Glutamatergic neuron (in vitro differentiated cells): ENCODE measurements at regions not wholly inside any gene's neighbourhood (a gene's known extent, or its start where the extent isn't known, plus 50 kb on each side); places are given as distances from the start of the nearest gene placed in this dataset.

Source experiments
- DNase-seq: peaks from one replicate; pipeline ENCODE4 v3.0.0; 2022
- H3K27ac Mint-ChIP-seq: one replicate; pipeline ENCODE4 v1.8.0; 2020; ENCODE audit warnings: mild to moderate bottlenecking, mixed read lengths, inconsistent platforms; ENCODE audit not compliant: unreplicated experiment
- H3K27me3 Mint-ChIP-seq: one replicate; pipeline ENCODE4 v1.8.0; 2020; ENCODE audit warnings: mild to moderate bottlenecking, moderate library complexity, mixed read lengths, inconsistent platforms; ENCODE audit not compliant: unreplicated experiment
- H3K36me3 Mint-ChIP-seq: one replicate; pipeline ENCODE4 v1.8.0; 2020; ENCODE audit warnings: mild to moderate bottlenecking, mixed read lengths, inconsistent platforms; ENCODE audit not compliant: unreplicated experiment
- H3K4me1 Mint-ChIP-seq: one replicate; pipeline ENCODE4 v1.8.0; 2020; ENCODE audit warnings: mild to moderate bottlenecking, low read depth, mixed read lengths, inconsistent platforms; ENCODE audit not compliant: unreplicated experiment
- H3K4me3 Mint-ChIP-seq: one replicate; pipeline ENCODE4 v1.8.0; 2020; ENCODE audit warnings: mild to moderate bottlenecking, mixed read lengths, inconsistent platforms; ENCODE audit not compliant: unreplicated experiment
- H3K9me3 Mint-ChIP-seq: one replicate; pipeline ENCODE4 v1.8.0; 2020; ENCODE audit warnings: mild to moderate bottlenecking, moderate library complexity, mixed read lengths, inconsistent platforms; ENCODE audit not compliant: unreplicated experiment
- CTCF ChIP-seq: fragments of 200-600 bp; sonication (generic); IDR thresholded peaks from one replicate; pipeline ENCODE4 v1.5.0; 2021; ENCODE audit not compliant: partially characterized antibody, unreplicated experiment

GRCh38 chr4:45876235-45876890 lies 247.5 kb downstream of the GABRG1 start:
- no peak for DNase-seq
- TF ChIP-seq CTCF: no peak
- Mint-ChIP-seq H3K36me3 (no peaks in the 10 kb centered on the region), H3K27ac (no peak overlapping the region), H3K4me1 (no peaks in the 10 kb centered on the region), H3K9me3 (no peaks in the 10 kb centered on the region), H3K27me3 (no peaks in the 10 kb centered on the region), H3K4me3 (no peak overlapping the region)

- no peak for TF ChIP-seq CTCF
- Mint-ChIP-seq H3K27me3 (no peaks in the 10 kb centered on the region), H3K4me1 (no peaks in the 10 kb centered on the region), H3K36me3 (no peaks in the 10 kb centered on the region), H3K4me3 (no peak overlapping the region), H3K27ac (no peak overlapping the region), H3K9me3 (no peaks in the 10 kb centered on the region)
- DNase-seq: no peak
Observed at GRCh38 chr4:45869184-45869583, 254.7 kb downstream of the GABRG1 start.

- Mint-ChIP-seq H3K4me3 (no peak overlapping the region), H3K9me3 (no peaks in the 10 kb centered on the region), H3K27me3 (no peaks in the 10 kb centered on the region), H3K36me3 (no peaks in the 10 kb centered on the region), H3K4me1 (peaks cover 1% of the 10 kb centered on the region), H3K27ac (no peak overlapping the region)
- TF ChIP-seq CTCF: no peak
- no peak for DNase-seq
Observed at GRCh38 chr4:45865781-45866180, 258.1 kb downstream of the GABRG1 start.

GRCh38 chr4:45855857-45856256 lies 268.0 kb downstream of the GABRG1 start:
- peaks cover 2% of the 10 kb centered on the region for H3K4me1 Mint-ChIP-seq
- no peaks in the 10 kb centered on the region for H3K27me3 Mint-ChIP-seq
- peaks cover 5% of the 10 kb centered on the region for H3K9me3 Mint-ChIP-seq
- no peaks in the 10 kb centered on the region for H3K36me3 Mint-ChIP-seq
- no peak overlapping the region for H3K27ac Mint-ChIP-seq
- no peak overlapping the region for H3K4me3 Mint-ChIP-seq
- no peak for TF ChIP-seq CTCF
- DNase-seq: no peak

- TF ChIP-seq CTCF: no peak
- no peak overlapping the region for H3K27ac Mint-ChIP-seq
- H3K4me3 Mint-ChIP-seq: no peak overlapping the region
- H3K27me3 Mint-ChIP-seq: no peaks in the 10 kb centered on the region
- DNase-seq: no peak
- H3K36me3 Mint-ChIP-seq: no peaks in the 10 kb centered on the region
- no peaks in the 10 kb centered on the region for H3K9me3 Mint-ChIP-seq
- no peaks in the 10 kb centered on the region for H3K4me1 Mint-ChIP-seq
Observed at GRCh38 chr4:45846016-45846415, 277.8 kb downstream of the GABRG1 start.
